RWPE1 (cell line): ENCODE measurements at regions not wholly inside any gene's neighbourhood (a gene's known extent, or its start where the extent isn't known, plus 50 kb on each side); places are given as distances from the start of the nearest gene placed in this dataset.

ENCODE experiments used
- CTCF ChIA-PET: fragments of 350-600 bp; sonication (Branson Sonifier 250); formaldehyde crosslinking; extraction: SDS; loops from one replicate; lab custom pipeline; 2021; lab: Yijun Ruan, JAX
- POLR2A ChIA-PET: fragments of 400-600 bp; formaldehyde crosslinking; extraction: SDS; loops from one replicate; lab custom pipeline; 2020; ENCODE audit warnings: antibody characterized with exemption; ENCODE audit not compliant: low non-redundant PET; lab: Yijun Ruan, JAX
- DNase-seq: peaks from one replicate; pipeline ENCODE4 v3.0.0; 2012; ENCODE audit warnings: low spot score
- H3K27ac ChIP-seq: fragments of 450-650 bp; 2 replicates; pipeline ENCODE4 v1.5.1; 2017
- TF ChIP-seq, protein P1 (sequence below): fragments of 450-650 bp; conservative IDR thresholded peaks from 2 replicates; pipeline ENCODE4 v1.5.1; 2017; ENCODE audit warnings: low read depth, mild to moderate bottlenecking

DNA sequence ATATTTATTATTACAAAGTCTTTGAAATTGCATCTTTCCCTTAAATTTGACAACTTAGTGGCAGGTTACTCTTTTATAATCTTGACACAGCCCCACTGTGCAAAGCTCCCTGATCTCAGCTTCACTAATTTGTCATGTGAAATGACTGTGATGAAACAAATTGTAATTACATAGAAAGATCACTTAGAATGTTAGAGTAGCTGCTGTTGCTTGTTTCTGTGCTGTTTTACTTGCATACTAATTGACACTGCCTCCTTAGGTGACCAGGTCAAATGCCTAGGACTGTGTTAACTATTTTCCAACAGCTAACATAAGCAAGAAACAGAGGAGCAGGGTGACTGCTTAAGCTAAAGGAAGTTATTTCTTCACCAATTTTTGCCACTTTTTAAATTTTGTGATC lies 211.3 kb downstream of the ZNF326 start:
- CTCF ChIA-PET = no interaction called here
- POLR2A ChIA-PET = no interaction called here
- TF ChIP-seq, protein P1, sequence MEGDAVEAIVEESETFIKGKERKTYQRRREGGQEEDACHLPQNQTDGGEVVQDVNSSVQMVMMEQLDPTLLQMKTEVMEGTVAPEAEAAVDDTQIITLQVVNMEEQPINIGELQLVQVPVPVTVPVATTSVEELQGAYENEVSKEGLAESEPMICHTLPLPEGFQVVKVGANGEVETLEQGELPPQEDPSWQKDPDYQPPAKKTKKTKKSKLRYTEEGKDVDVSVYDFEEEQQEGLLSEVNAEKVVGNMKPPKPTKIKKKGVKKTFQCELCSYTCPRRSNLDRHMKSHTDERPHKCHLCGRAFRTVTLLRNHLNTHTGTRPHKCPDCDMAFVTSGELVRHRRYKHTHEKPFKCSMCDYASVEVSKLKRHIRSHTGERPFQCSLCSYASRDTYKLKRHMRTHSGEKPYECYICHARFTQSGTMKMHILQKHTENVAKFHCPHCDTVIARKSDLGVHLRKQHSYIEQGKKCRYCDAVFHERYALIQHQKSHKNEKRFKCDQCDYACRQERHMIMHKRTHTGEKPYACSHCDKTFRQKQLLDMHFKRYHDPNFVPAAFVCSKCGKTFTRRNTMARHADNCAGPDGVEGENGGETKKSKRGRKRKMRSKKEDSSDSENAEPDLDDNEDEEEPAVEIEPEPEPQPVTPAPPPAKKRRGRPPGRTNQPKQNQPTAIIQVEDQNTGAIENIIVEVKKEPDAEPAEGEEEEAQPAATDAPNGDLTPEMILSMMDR = no peak
- no peak for DNase-seq
- H3K27ac ChIP-seq = no peak overlapping the region

DNA sequence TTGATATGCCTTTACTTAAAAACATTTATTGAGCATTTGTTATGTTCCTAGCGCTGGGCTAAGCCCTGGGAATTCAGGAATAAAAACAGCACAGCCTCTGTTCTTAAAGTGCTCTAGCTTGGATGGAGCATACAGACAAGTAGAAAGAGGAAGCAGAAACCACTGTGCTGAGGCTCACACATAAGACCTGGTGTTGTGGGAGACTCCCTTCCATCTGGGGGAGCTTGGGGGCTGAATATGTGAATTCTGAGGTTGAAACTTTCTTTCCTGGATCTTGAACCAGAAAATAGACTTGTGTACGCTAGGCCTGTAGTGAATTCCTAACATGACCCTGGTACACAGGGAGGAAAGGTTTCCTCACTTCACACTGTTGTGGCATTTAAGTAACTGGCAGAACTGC lies 209.9 kb downstream of the ZNF326 start:
- DNase-seq = no peak
- CTCF ChIA-PET = no interaction called here
- TF ChIP-seq, protein P1 = no peak
- H3K27ac ChIP-seq = no peak overlapping the region
- POLR2A ChIA-PET = no interaction called here

DNA sequence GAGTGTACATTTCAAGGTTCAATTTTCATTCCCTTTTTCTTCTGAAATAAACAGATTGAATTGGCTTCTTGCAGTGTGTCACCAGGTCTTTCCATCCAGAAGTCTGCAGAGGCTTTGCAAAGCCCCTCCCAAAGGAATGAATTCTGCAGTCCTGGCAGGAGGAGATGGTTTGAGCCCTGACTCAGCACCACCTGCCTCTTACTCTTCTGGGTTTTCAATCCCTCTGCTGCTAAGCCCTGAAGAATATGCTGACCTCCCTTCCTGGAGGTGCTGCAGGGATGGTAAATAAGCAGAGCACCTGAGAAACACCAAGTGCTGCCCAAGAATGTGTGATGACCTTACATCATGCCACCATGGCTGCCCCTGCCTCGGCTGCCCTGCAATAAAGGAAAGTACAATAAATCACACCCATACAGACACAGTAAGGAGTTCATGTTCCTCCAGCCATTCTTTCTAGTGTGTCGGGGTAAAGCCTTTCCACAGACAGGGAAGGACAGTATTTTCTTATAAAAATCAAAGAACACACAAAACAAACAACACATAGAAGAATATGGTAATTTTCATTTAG lies 209.2 kb downstream of the ZNF326 start:
- DNase-seq = no peak
- TF ChIP-seq, protein P1 = no peak
- no peak overlapping the region for H3K27ac ChIP-seq
- CTCF ChIA-PET = no interaction called here
- POLR2A ChIA-PET = no interaction called here

DNA sequence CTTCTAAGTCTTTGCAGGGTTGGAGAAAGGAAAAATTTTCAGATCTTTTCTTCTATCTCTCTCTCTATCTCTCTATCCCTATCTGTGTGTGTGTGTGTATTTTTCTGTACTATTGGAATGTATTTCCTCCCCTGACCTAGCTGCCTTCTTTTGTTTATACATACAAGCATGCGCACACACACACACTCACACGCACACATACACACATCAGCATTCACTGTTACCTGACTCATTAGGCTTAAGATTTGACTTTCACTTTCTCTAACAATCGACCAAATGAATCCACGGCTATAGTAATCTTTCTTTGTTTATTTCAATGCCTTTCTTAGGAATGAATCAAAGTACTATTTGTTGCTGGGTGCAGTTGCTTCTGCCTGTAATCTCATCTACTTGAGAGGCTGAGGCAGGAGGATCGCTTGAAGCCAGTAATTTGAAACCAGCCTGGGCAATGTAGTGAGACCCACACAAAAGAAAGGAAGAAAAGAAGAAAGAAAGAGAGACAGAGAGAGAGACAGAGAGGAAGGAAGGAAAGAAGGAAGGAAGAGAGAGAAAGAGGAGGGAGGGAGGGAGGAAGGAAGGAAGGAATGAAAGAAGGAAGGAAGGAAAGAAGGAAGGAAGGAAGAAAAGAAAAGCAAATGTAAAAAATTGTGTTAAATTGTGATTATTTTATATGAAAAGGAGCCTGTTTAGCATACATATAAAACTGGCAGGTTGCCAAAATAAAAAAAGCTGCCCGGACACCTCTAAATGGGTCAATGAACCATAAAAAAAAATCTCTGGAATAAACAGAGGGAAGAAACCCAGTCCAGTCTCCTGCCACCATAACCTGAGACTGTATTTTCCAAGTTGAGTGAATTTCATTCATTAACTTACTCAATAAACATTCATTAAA lies 206.8 kb downstream of the ZNF326 start:
- no peak overlapping the region for H3K27ac ChIP-seq

DNA sequence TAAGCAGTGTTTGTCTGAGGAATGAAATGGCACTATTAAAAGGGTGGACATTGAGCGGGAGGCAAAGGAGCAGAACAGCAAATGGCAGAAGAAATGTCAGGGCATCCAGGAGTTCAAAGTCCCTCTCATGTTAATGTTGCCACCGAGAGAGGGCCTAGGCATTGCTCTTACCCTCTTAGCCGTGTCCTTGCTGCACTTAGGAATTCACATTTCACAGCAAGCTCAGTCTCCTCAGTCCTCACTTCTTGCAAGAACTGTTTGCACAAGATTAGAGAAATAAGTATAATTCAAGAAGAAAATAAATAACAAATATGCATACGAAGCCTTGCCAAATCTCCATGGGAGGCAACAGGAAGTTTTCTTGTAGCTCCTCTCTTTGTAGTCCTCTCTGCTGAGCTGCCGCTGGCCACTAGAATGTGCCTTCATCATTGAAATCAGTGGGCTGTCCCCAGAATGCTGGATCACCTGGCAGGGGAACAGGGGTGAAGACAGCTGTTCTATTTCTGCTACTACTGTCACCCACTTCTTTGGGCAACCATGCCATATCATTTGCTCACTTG lies 205.8 kb downstream of the ZNF326 start:
- H3K27ac ChIP-seq = no peak overlapping the region
- no peak for DNase-seq
- ChIA-PET POLR2A (no interaction called here), CTCF (interaction anchor here (0.6 to 1.0 kb wide), 3 partner anchors 9 to 68 kb away, joined by 3 read pairs; no protein-coding TSS in a partner anchor)
- TF ChIP-seq, protein P1 = no peak

More for the DNA sequence above, 206.8 kb downstream of the ZNF326 start:
- DNase-seq = no peak
- POLR2A ChIA-PET = no interaction called here
- CTCF ChIA-PET = interaction anchor here (0.6 to 1.0 kb wide), 4 partner anchors 8 to 69 kb away, joined by 3 read pairs; no protein-coding TSS in a partner anchor
- TF ChIP-seq, protein P1 = no peak

DNA sequence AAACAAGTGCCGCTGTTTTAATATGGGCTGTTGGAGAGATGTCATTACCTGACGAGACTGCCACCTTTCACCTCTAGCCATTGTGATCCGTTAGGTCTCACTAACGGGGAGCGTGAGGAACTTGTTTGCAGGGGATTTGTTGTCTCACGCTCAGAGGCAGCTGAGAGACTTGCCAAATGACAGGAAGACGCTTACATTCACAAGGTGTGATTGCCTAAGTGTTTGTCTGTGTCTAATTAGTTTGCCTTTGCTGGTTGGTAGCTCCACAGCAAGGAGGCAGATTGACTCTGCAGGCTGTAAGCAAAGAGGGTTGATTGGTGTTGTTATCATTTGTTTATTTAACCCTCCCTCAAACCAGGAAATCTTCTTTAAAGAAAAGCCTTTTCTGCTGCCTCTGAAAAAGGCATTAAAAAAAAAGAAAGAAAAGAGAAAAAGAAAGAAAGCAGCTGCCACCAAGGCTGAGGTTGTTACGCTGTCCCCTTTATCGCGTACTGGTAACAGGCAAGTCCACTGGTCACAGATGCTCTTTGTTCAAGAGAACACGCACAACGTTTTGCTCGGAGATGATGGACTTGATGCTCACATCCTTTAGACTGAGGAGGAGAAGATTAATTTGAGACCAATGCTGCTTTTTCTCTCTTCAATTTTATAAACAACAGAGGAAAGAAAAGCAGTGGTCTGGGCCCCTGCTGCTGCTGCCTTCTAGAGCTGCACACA lies 203.9 kb downstream of the ZNF326 start:
- CTCF ChIA-PET = no interaction called here
- POLR2A ChIA-PET = no interaction called here
- no peak for DNase-seq
- TF ChIP-seq, protein P1 = no peak
- no peak overlapping the region for H3K27ac ChIP-seq
